ENCODE measurements at regions not wholly inside any gene's neighbourhood (a gene's known extent, or its start where the extent isn't known, plus 50 kb on each side); places are given as distances from the start of the nearest gene placed in this dataset.

GRCh38 chr1:199290186-199290585 lies 651.3 kb downstream of the PTPRC start:
- DNase-seq (ENCODE audit: low spot score in 2 of 2) (no peak), ATAC-seq (replicated peaks; ENCODE audit: extremely low read depth, poor library complexity, severe bottlenecking) (no peak)
- Mint-ChIP-seq H3K4me1 (no peaks in the 10 kb centered on the region), H3K27me3 (peaks cover 64% of the 10 kb centered on the region), H3K36me3 (ENCODE audit: insufficient read depth) (no peaks in the 10 kb centered on the region), H3K9me3 (no peaks in the 10 kb centered on the region), H3K4me3 (no peak overlapping the region), H3K27ac (ENCODE audit: low read depth) (no peak overlapping the region)

GRCh38 chr1:199291022-199291740 lies 652.3 kb downstream of the PTPRC start:
- Mint-ChIP-seq H3K27me3 (peaks cover 54% of the 10 kb centered on the region), H3K36me3 (ENCODE audit: insufficient read depth) (no peaks in the 10 kb centered on the region), H3K27ac (ENCODE audit: low read depth) (no peak overlapping the region), H3K9me3 (no peaks in the 10 kb centered on the region), H3K4me1 (no peaks in the 10 kb centered on the region), H3K4me3 (no peak overlapping the region)
- DNase-seq (ENCODE audit: low spot score in 2 of 2) (no peak), ATAC-seq (replicated peaks; ENCODE audit: extremely low read depth, poor library complexity, severe bottlenecking) (no peak)

DNA sequence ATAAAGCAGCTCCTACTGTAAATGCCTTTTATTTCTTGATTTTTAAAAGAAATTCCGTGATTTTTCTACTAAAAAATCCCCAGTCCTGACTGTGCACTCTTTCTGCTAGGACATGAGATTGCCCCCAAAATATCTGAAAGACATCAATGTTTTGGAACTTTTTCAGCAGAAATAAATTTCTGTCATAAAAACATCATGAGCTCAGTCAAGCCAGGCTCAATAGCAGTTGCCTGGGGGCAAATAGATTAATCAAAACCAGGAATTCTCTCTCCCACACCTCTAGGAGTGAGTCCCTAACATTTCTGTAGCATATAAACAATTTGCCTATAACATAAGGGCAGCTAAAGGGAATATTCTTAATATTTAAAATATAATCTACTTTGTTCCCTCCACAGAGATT lies 654.1 kb downstream of the PTPRC start:
- Mint-ChIP-seq H3K4me3 (no peak overlapping the region), H3K9me3 (no peaks in the 10 kb centered on the region), H3K27me3 (peaks cover 42% of the 10 kb centered on the region), H3K36me3 (ENCODE audit: insufficient read depth) (no peaks in the 10 kb centered on the region), H3K4me1 (no peaks in the 10 kb centered on the region), H3K27ac (ENCODE audit: low read depth) (no peak overlapping the region)
- ATAC-seq (replicated peaks; ENCODE audit: extremely low read depth, poor library complexity, severe bottlenecking): no peak
- DNase-seq (ENCODE audit: low spot score in 2 of 2): no peak

DNA sequence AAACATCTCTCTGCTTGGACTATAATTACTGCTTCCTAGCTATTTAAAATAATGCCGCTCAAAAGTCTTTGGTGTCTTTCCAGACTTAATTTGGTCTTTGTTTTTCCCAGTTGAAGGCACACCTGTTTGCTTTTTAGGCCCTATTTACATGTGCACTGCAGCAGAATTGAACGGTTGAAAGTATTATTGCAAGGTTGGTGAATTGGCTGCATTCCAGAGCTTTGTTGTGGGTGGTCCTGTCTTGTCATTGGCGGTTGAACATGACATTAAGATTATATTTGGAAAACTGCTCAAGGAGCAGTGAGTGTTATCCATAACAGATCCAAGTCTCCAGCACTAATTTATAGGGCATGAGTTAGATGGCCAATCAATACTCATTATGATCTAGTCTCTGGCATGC lies 656.3 kb downstream of the PTPRC start:
- no peaks in the 10 kb centered on the region for H3K4me1 Mint-ChIP-seq
- DNase-seq (ENCODE audit: low spot score in 2 of 2) (no peak), ATAC-seq (replicated peaks; ENCODE audit: extremely low read depth, poor library complexity, severe bottlenecking) (no peak)
- H3K27me3 Mint-ChIP-seq: peaks cover 33% of the 10 kb centered on the region
- no peaks in the 10 kb centered on the region for H3K9me3 Mint-ChIP-seq
- H3K36me3 Mint-ChIP-seq (ENCODE audit: insufficient read depth): no peaks in the 10 kb centered on the region
- H3K4me3 Mint-ChIP-seq: no peak overlapping the region
- no peak overlapping the region for H3K27ac Mint-ChIP-seq (ENCODE audit: low read depth)

GRCh38 chr1:199297174-199297573 lies 658.3 kb downstream of the PTPRC start:
- Mint-ChIP-seq H3K4me3 (no peak overlapping the region), H3K27ac (ENCODE audit: low read depth) (no peak overlapping the region), H3K27me3 (peaks cover 32% of the 10 kb centered on the region), H3K4me1 (no peaks in the 10 kb centered on the region), H3K36me3 (ENCODE audit: insufficient read depth) (no peaks in the 10 kb centered on the region), H3K9me3 (no peaks in the 10 kb centered on the region)
- ATAC-seq (replicated peaks; ENCODE audit: extremely low read depth, poor library complexity, severe bottlenecking) (no peak), DNase-seq (ENCODE audit: low spot score in 2 of 2) (no peak)

- Mint-ChIP-seq H3K27ac (ENCODE audit: low read depth) (no peak overlapping the region), H3K9me3 (no peaks in the 10 kb centered on the region), H3K36me3 (ENCODE audit: insufficient read depth) (no peaks in the 10 kb centered on the region), H3K4me3 (no peak overlapping the region), H3K27me3 (peaks cover 32% of the 10 kb centered on the region), H3K4me1 (no peaks in the 10 kb centered on the region)
- DNase-seq (ENCODE audit: low spot score in 2 of 2): no peak
- no peak for ATAC-seq (replicated peaks; ENCODE audit: extremely low read depth, poor library complexity, severe bottlenecking)
These were observed 659.0 kb downstream of the PTPRC start for GRCh38 chr1:199297887-199298286.

- Mint-ChIP-seq H3K4me3 (no peak overlapping the region), H3K9me3 (no peaks in the 10 kb centered on the region), H3K36me3 (ENCODE audit: insufficient read depth) (no peaks in the 10 kb centered on the region), H3K27me3 (peaks cover 23% of the 10 kb centered on the region), H3K4me1 (no peaks in the 10 kb centered on the region), H3K27ac (ENCODE audit: low read depth) (no peak overlapping the region)
- no peak for DNase-seq (ENCODE audit: low spot score in 2 of 2)
- no peak for ATAC-seq (replicated peaks; ENCODE audit: extremely low read depth, poor library complexity, severe bottlenecking)
These were observed 660.0 kb downstream of the PTPRC start for GRCh38 chr1:199298825-199299224.

GRCh38 chr1:199301472-199302217 lies 662.8 kb downstream of the PTPRC start:
- H3K4me3 Mint-ChIP-seq: no peak overlapping the region
- H3K27me3 Mint-ChIP-seq: peaks cover 28% of the 10 kb centered on the region
- H3K27ac Mint-ChIP-seq (ENCODE audit: low read depth): no peak overlapping the region
- no peaks in the 10 kb centered on the region for H3K36me3 Mint-ChIP-seq (ENCODE audit: insufficient read depth)
- DNase-seq (ENCODE audit: low spot score in 2 of 2) (no peak), ATAC-seq (replicated peaks; ENCODE audit: extremely low read depth, poor library complexity, severe bottlenecking) (no peak)
- no peaks in the 10 kb centered on the region for H3K9me3 Mint-ChIP-seq
- H3K4me1 Mint-ChIP-seq: no peaks in the 10 kb centered on the region

DNA sequence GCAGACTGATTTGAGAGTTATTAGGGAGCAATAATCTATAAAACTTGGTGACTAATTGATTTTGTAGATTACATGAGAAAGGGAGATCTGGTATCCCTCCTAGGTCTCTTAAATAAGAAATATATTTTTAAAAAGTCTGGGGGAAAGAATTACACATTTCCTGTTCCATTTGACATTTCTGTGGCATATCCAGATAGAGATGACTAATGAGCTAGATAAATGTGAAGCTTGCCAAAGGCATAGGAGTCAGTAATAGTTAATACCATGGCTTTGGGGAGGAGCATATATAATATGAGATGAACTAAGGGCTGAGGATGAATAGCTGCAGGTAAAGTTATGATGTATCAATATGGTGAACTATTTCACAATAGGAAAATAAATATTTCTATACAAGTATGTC lies 663.7 kb downstream of the PTPRC start:
- Mint-ChIP-seq H3K4me3 (no peak overlapping the region), H3K27me3 (peaks cover 32% of the 10 kb centered on the region), H3K27ac (ENCODE audit: low read depth) (no peak overlapping the region), H3K36me3 (ENCODE audit: insufficient read depth) (no peaks in the 10 kb centered on the region), H3K9me3 (no peaks in the 10 kb centered on the region), H3K4me1 (no peaks in the 10 kb centered on the region)
- no peak for ATAC-seq (replicated peaks; ENCODE audit: extremely low read depth, poor library complexity, severe bottlenecking)
- no peak for DNase-seq (ENCODE audit: low spot score in 2 of 2)

GRCh38 chr1:199303035-199303434 lies 664.2 kb downstream of the PTPRC start:
- Mint-ChIP-seq H3K4me3 (no peak overlapping the region), H3K27me3 (peaks cover 27% of the 10 kb centered on the region), H3K27ac (ENCODE audit: low read depth) (no peak overlapping the region), H3K9me3 (no peaks in the 10 kb centered on the region), H3K36me3 (ENCODE audit: insufficient read depth) (no peaks in the 10 kb centered on the region), H3K4me1 (peaks cover 2% of the 10 kb centered on the region)
- no peak for ATAC-seq (replicated peaks; ENCODE audit: extremely low read depth, poor library complexity, severe bottlenecking)
- DNase-seq (ENCODE audit: low spot score in 2 of 2): no peak

DNA sequence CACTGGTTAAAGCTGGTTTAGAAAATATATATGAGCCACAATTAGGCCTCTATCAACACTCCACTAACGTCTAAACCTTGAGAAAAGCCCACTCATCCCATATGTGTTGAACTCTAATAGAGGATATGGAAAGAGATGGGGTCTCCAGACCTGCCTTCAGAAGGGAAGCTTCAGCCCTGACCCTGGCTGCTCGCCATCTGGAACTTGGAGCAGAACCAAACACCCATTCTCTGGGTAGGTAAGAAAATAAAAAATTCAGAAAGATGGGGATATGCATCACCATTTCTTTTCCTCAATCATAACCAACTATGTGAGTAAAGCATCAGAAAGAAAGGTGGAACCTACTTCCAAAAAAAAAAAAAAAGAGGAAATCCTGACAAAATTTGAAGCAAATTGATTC lies 666.2 kb downstream of the PTPRC start:
- no peak for ATAC-seq (replicated peaks; ENCODE audit: extremely low read depth, poor library complexity, severe bottlenecking)
- Mint-ChIP-seq H3K4me3 (no peak overlapping the region), H3K9me3 (no peaks in the 10 kb centered on the region), H3K4me1 (peaks cover 7% of the 10 kb centered on the region), H3K27ac (ENCODE audit: low read depth) (no peak overlapping the region), H3K27me3 (peaks cover 35% of the 10 kb centered on the region), H3K36me3 (ENCODE audit: insufficient read depth) (no peaks in the 10 kb centered on the region)
- no peak for DNase-seq (ENCODE audit: low spot score in 2 of 2)

DNA sequence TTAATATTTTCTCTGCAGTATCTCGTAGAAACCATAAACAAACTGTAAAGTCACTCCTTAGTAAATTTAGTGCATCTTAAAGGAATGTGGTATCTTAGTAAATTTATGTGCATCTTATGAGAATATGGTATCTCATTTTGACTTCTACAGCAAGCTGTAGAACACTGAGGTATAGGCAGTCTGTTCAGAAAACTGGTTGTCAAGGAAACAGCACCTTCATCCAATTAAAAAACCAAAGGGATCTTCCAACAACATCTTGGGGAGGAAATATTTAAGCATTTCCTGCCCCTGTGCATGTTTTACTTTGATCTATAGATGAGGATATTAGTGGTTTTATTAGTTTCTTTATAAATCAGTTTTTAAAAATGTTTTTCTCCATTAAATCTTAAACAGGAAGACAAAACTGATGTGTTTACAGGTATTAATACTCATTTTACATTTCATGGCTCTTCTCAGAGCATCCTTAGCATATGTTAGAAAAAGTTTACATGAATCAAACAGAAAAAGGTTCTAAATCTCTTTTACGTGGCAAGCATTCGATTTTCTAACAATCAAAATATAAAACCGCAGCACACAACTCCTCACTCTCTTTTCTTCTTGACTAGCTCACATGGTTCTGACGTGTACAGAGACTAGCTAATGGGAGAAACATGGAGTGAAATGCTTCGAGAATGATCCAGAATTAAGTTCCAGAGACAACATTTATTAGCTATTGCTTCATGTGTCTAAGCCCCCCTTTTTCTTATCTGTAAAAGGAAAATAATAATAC lies 668.8 kb downstream of the PTPRC start:
- Mint-ChIP-seq H3K4me3 (no peak overlapping the region), H3K9me3 (no peaks in the 10 kb centered on the region), H3K4me1 (peaks cover 7% of the 10 kb centered on the region), H3K27me3 (peaks cover 45% of the 10 kb centered on the region), H3K36me3 (ENCODE audit: insufficient read depth) (no peaks in the 10 kb centered on the region), H3K27ac (ENCODE audit: low read depth) (no peak overlapping the region)
- ATAC-seq (replicated peaks; ENCODE audit: extremely low read depth, poor library complexity, severe bottlenecking) (no peak), DNase-seq (ENCODE audit: low spot score in 2 of 2) (no peak)
